HS-27A (cell line): ENCODE measurements at regions not wholly inside any gene's neighbourhood (a gene's known extent, or its start where the extent isn't known, plus 50 kb on each side); places are given as distances from the start of the nearest gene placed in this dataset.
"Not testable (repeated sequence)": the region's sequence is repeated elsewhere in the genome, so short reads cannot be mapped to it uniquely, and the experiment has no call there.

Experiments used
- DNase-seq: peaks from one replicate; pipeline ENCODE4 v3.0.0-alpha.2; 2012; ENCODE audit warnings: low read depth, missing footprints

- DNase-seq = no peak
These were observed 62.6 kb upstream of the PAX8 start for GRCh38 chr2:113341191-113341869.

GRCh38 chr2:113337809-113338208, 59.1 kb upstream of the PAX8 start:
- no peak for DNase-seq

- DNase-seq = not testable (repeated sequence)
These were observed 57.3 kb upstream of the PAX8 start for GRCh38 chr2:113336040-113336439.

- DNase-seq = no peak
These were observed 55.4 kb upstream of the PAX8 start for GRCh38 chr2:113334147-113334546.

GRCh38 chr2:113333735-113334134, 55.0 kb upstream of the PAX8 start:
- DNase-seq = not testable (repeated sequence)

- DNase-seq = not testable (repeated sequence)
These were observed 51.5 kb upstream of the PAX8 start for GRCh38 chr2:113330060-113330767.

GRCh38 chr2:113328973-113329372, 50.3 kb upstream of the PAX8 start:
- peak; percentile 56 for DNase-seq

GRCh38 chr2:113328572-113328971, 49.9 kb upstream of the PAX8 start:
- peak; percentile 43 for DNase-seq
